ENCODE measurements at regions not wholly inside any gene's neighbourhood (a gene's known extent, or its start where the extent isn't known, plus 50 kb on each side); places are given as distances from the start of the nearest gene placed in this dataset.

GRCh38 chr9:87428659-87429058, 69.0 kb upstream of the DAPK1 start:
- DNase-seq = no peak

- no peak for DNase-seq
Observed at GRCh38 chr9:87431837-87432236, 65.8 kb upstream of the DAPK1 start.

GRCh38 chr9:87433853-87434252, 63.8 kb upstream of the DAPK1 start:
- DNase-seq = no peak

- no peak for DNase-seq
Observed at GRCh38 chr9:87434366-87434765, 63.3 kb upstream of the DAPK1 start.

- no peak for DNase-seq
Observed at GRCh38 chr9:87435189-87435880, 62.3 kb upstream of the DAPK1 start.

GRCh38 chr9:87436716-87437115, 61.0 kb upstream of the DAPK1 start:
- no peak for DNase-seq

- DNase-seq = no peak
Observed at GRCh38 chr9:87437966-87438365, 59.7 kb upstream of the DAPK1 start.

GRCh38 chr9:87441251-87441650, 56.4 kb upstream of the DAPK1 start:
- DNase-seq = no peak

- DNase-seq = no peak
Observed at GRCh38 chr9:87442451-87442850, 55.2 kb upstream of the DAPK1 start.

- no peak for DNase-seq
Observed at GRCh38 chr9:87443006-87443405, 54.7 kb upstream of the DAPK1 start.

GRCh38 chr9:87443461-87443860, 54.2 kb upstream of the DAPK1 start:
- DNase-seq = no peak

- DNase-seq = no peak
Observed at GRCh38 chr9:87445646-87446045, 52.0 kb upstream of the DAPK1 start.

GRCh38 chr9:87446527-87446926, 51.1 kb upstream of the DAPK1 start:
- no peak for DNase-seq

- DNase-seq = peak; percentile 68
Observed at GRCh38 chr9:87447547-87448432, 49.9 kb upstream of the DAPK1 start.
